ENCODE measurements at regions not wholly inside any gene's neighbourhood (a gene's known extent, or its start where the extent isn't known, plus 50 kb on each side); places are given as distances from the start of the nearest gene placed in this dataset.

GRCh38 chr2:146642066-146642465, 1202.8 kb upstream of the ACVR2A start:
- H3K27me3 ChIP-seq (ENCODE audit: insufficient read depth, low read length), result no peaks in the 10 kb centered on the region
- H3K27ac ChIP-seq (ENCODE audit: insufficient read length, low read depth, low read length), result no peak overlapping the region
- DNase-seq, result peak; percentile 32
- H3K4me2 ChIP-seq (ENCODE audit: insufficient read depth, insufficient read length, low read length), result no peak overlapping the region
- peaks cover 40 to 60% (median 42%) of the 10 kb centered on the region in 3 experiments for H3K36me3 Mint-ChIP-seq (ENCODE audit: insufficient read depth in 1 of 3, low read depth in 3 of 3)
- H3K18ac ChIP-seq (ENCODE audit: insufficient read length, low read depth, low read length), result no peak overlapping the region
- H3K79me1 ChIP-seq (ENCODE audit: insufficient read depth, low read depth, low read length, poor library complexity, severe bottlenecking), result no peaks in the 10 kb centered on the region
- no peak overlapping the region for H2BK120ac ChIP-seq (ENCODE audit: low read depth, low read length, poor library complexity, severe bottlenecking)
- H2BK20ac ChIP-seq (ENCODE audit: low read depth, low read length, poor library complexity, severe bottlenecking), result no peak overlapping the region
- no peak overlapping the region for H2BK15ac ChIP-seq (ENCODE audit: low read depth, low read length)
- no peak overlapping the region for H4K91ac ChIP-seq (ENCODE audit: insufficient read length, low read depth, low read length)
- H3K9me3 Mint-ChIP-seq, result peaks cover 36 to 50% of the 10 kb centered on the region in 2 experiments
- no peak overlapping the region for H2BK5ac ChIP-seq (ENCODE audit: insufficient read length, low read length)
- H4K8ac ChIP-seq (replicated peaks; ENCODE audit: insufficient read length, low read depth, low read length), result no peak overlapping the region
- H3K56ac ChIP-seq (ENCODE audit: insufficient read length, low read depth, low read length), result no peak overlapping the region
- H2AK5ac ChIP-seq (ENCODE audit: insufficient read length, low read length), result no peak overlapping the region
- no peak overlapping the region for H2AFZ ChIP-seq (ENCODE audit: low read length)
- no peak overlapping the region for H3K4me3 Mint-ChIP-seq
- WGBS (ENCODE audit: extremely low coverage, insufficient read length, low lambda C conversion rate), result no CpG with 5 or more reads among the region's 4 CpGs
- H3K23me2 ChIP-seq (ENCODE audit: insufficient read length, low read depth, low read length, poor library complexity, severe bottlenecking), result no peaks in the 10 kb centered on the region
- no peak overlapping the region for H3K14ac ChIP-seq (ENCODE audit: insufficient read depth, low read length)
- H2BK12ac ChIP-seq (ENCODE audit: insufficient read length, low read depth, low read length), result no peak overlapping the region
- H3K23ac ChIP-seq (ENCODE audit: insufficient read length, low read depth, low read length), result no peak overlapping the region
- no peaks in the 10 kb centered on the region; the same call in 1 of the 2 replicates for H3K4me1 ChIP-seq (ENCODE audit: insufficient read depth, low read length)
- H3T11ph ChIP-seq (ENCODE audit: low read length), result no peak overlapping the region
- H4K5ac ChIP-seq (ENCODE audit: insufficient read length, low read depth, low read length), result no peak overlapping the region
- no peaks in the 10 kb centered on the region for H3K79me2 ChIP-seq (ENCODE audit: insufficient read depth, low read length)
- H3K9ac ChIP-seq (ENCODE audit: extremely low read depth, insufficient read length, low read length), result no peak overlapping the region
- no peaks in the 10 kb centered on the region for H4K20me1 ChIP-seq (ENCODE audit: control insufficient read depth, insufficient read depth, insufficient read length)
- peaks cover 0 to 15% of the 10 kb centered on the region in 2 experiments; a peak in 2 of 4 replicates for H3K4me1 Mint-ChIP-seq
- H3K27me3 Mint-ChIP-seq (ENCODE audit: low read depth), result no peaks in the 10 kb centered on the region
- no peak overlapping the region for H3K4ac ChIP-seq (ENCODE audit: low read depth, low read length)
- TF ChIP-seq CTCF (conservative IDR thresholded peaks at IDR 0.05), result no peak
- H3K9me3 ChIP-seq (ENCODE audit: control insufficient read depth, low read depth, low read length), result no peaks in the 10 kb centered on the region
- no peak overlapping the region for H3K27ac Mint-ChIP-seq
